EH (cell line): ENCODE measurements at regions not wholly inside any gene's neighbourhood (a gene's known extent, or its start where the extent isn't known, plus 50 kb on each side); places are given as distances from the start of the nearest gene placed in this dataset.
A peak's percentile ranks its signal among the peaks of the same experiment; 100 is the strongest.
"Not testable (repeated sequence)": the region's sequence is repeated elsewhere in the genome, so short reads cannot be mapped to it uniquely, and the experiment has no call there.

Experiments
- DNase-seq: peaks from one replicate; pipeline ENCODE4 v3.0.0-alpha.2; 2015; ENCODE audit warnings: low read depth

DNA sequence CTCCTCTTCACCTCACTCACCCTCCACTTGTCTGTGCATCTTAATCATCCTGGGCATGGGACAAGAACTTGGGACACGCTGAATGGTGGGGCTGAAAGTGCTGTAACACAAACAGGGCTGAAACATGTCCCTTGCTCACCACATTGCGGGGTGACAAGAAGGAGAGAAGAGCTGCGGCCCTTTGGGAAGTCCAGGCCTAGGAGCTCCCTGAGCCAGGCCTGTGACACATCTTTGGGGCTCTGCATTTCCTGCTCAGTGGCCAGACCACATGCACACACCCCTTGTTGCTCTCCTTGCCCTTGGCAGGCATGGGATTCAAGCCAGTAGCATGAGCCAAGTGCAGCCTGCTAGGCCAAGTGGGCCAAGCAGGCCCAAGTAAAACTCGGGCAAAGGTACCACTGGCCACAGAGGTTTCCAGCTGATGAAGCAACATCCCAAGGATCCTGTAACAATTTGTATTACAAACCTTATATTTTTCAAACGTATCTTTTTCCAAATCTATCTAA lies 1384.3 kb upstream of the PCDH20 start:
- DNase-seq, result no peak

- DNase-seq, result no peak
Observed at GRCh38 chr13:62799038-62799535, 1383.4 kb upstream of the PCDH20 start.

GRCh38 chr13:62793850-62794249 lies 1378.2 kb upstream of the PCDH20 start:
- DNase-seq, result no peak

DNA sequence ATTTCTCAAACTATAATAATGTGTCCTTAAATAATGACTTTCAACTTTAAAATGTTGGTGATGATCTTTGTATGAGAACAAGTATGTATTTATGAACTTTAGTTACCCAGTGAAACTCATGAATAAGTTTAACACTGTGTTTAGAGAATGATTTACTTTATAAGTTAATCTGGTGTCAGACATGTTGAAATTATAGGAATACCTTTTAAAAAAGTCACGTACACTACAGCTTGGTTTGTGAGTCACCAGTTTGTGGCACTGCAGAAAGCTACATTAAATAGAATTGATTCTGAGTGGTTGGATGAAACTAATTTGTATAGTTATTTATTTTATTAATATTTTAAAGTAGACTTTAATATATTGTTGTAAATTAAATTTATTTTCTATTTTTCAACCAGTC lies 1366.2 kb upstream of the PCDH20 start:
- no peak for DNase-seq

- DNase-seq, result no peak
Observed at GRCh38 chr13:62779161-62779560, 1363.5 kb upstream of the PCDH20 start.

DNA sequence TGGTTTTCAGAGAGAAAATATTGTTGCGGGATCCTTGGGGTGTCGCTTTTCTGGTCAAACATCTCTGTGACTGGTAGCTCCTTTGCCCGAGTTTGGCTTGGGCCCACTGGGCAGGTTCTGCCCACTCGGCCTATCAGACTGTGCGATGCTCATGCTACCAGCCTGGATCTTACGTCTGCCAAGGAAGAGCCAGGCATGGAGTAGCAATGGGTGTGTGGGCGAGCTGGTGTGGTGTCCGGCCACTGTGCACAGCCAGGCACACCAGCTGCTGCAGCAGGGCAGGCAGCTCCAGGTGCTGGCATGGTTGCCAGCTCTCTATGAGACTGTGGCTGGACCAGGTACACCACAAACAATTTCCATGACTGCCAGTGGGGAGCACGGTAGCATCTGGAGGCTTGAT lies 1351.8 kb upstream of the PCDH20 start:
- DNase-seq, result no peak

- DNase-seq, result no peak
Observed at GRCh38 chr13:62760724-62761123, 1345.1 kb upstream of the PCDH20 start.

DNA sequence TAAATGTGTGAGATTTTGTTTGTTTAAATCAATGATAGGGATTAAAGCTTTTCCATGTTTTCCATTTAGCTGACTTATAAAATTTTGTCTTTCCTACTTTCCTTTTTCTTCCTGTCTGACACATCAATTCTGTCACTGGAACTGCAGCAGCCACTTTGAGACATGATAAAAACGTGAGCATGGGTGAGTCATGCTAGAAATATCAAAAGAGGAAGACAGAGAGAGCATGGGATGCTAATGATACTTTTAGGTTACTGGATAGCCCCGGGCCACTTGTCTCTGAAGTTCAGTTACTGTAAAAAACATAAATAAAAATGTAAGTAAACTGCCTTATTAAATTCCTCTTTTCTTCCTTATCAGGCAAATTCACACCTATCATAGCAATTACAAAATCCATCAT lies 1332.0 kb upstream of the PCDH20 start:
- peak; percentile 4 for DNase-seq

- DNase-seq, result no peak
Observed at GRCh38 chr13:62747152-62747551, 1331.5 kb upstream of the PCDH20 start.

GRCh38 chr13:62729746-62730145 lies 1314.1 kb upstream of the PCDH20 start:
- not testable (repeated sequence) for DNase-seq

GRCh38 chr13:62721893-62722292 lies 1306.2 kb upstream of the PCDH20 start:
- DNase-seq, result no peak

DNA sequence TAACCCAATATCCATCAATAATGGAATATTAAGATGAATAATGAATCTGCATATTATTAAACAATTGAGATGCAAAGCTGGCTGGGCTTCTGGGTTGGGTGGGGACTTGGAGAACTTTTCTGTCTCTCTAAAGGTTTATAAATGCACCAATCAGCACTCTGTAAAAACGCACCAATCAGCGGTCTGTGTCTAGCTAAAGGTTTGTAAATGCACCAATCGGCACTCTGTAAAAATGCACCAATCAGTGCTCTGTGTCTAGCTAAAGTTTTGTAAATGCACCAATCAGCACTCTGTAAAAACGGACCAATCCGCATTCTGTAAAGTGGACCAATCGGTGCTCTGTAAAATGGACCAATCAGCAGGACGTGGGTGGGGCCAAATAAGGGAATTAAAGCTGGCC lies 1296.3 kb upstream of the PCDH20 start:
- not testable (repeated sequence) for DNase-seq

GRCh38 chr13:62710787-62711186 lies 1295.1 kb upstream of the PCDH20 start:
- DNase-seq, result no peak

GRCh38 chr13:62706048-62706447 lies 1290.4 kb upstream of the PCDH20 start:
- no peak for DNase-seq

DNA sequence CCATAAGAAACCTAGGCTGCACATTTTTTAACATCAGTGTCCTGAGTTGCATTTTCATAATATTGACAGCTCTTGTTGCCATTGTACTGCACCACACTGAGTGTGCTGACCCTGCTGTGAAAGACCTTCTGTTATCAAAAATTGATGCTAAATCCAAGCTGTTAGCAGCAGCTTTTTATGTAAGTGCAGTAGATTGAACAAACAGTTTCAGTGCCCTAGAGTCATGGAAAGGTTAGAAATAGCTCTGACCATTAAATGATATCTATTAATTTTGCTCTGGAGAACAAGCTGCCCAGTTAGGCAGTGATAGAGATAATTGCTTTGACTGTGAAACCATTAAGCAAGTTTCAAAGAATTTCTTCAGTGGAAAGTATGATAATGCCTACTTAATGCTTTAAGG lies 1289.2 kb upstream of the PCDH20 start:
- no peak for DNase-seq

- DNase-seq, result no peak
Observed at GRCh38 chr13:62702502-62702901, 1286.9 kb upstream of the PCDH20 start.

- no peak for DNase-seq
Observed at GRCh38 chr13:62697701-62698100, 1282.1 kb upstream of the PCDH20 start.

- DNase-seq, result no peak
Observed at GRCh38 chr13:62696490-62696889, 1280.8 kb upstream of the PCDH20 start.

- no peak for DNase-seq
Observed at GRCh38 chr13:62687732-62688131, 1272.1 kb upstream of the PCDH20 start.

GRCh38 chr13:62684359-62684758 lies 1268.7 kb upstream of the PCDH20 start:
- DNase-seq, result no peak

DNA sequence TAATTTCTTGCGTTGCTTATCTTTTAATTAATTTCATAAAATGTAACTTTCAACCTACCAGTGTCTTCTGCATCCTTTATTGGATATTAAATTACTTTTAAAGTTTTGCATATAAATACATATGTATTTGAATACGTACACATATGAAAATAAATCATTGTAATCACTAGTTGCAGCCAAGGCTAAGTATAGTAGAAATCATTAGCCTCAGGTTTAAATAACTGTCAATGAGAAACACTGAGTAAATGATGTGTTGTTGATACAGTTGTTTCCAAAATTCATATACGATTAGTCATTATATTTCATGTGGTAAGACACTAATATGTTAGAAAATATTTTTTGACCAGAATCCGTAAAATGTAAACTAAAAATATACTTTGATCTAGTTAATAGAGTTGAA lies 1267.1 kb upstream of the PCDH20 start:
- DNase-seq, result no peak

GRCh38 chr13:62678039-62678438 lies 1262.4 kb upstream of the PCDH20 start:
- DNase-seq, result no peak

GRCh38 chr13:62663767-62664166 lies 1248.1 kb upstream of the PCDH20 start:
- DNase-seq, result no peak

GRCh38 chr13:62659365-62659764 lies 1243.7 kb upstream of the PCDH20 start:
- no peak for DNase-seq

DNA sequence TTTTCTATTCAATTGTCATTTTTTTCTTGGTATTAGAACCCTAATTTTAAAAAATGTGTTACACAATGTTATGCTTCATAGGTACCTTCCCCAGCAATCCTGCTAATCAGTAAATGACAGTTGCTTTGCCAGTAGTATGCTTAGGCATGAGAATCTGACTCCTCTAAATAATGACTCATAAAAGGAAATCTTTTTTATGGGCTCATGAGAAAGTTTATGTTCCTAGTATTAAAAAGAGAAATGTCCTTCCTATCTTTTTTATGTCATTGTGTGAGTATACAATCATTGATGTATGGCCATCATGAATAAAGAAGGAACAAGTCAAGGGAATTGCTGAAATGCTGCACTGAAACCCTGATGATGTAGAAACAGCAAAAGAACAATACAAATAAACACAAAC lies 1237.7 kb upstream of the PCDH20 start:
- DNase-seq, result no peak
